IPS-15b (cell line): ENCODE measurements at regions not wholly inside any gene's neighbourhood (a gene's known extent, or its start where the extent isn't known, plus 50 kb on each side); places are given as distances from the start of the nearest gene placed in this dataset.
"Not testable (repeated sequence)": the region's sequence is repeated elsewhere in the genome, so short reads cannot be mapped to it uniquely, and the experiment has no call there.

Source experiments
- H3K27me3 ChIP-seq: one replicate; pipeline ENCODE4 v1.6.1; 2013; ENCODE audit warnings: low read length; ENCODE audit not compliant: control insufficient read depth, insufficient read depth
- H3K36me3 ChIP-seq: one replicate; pipeline ENCODE4 v1.6.1; 2013; ENCODE audit warnings: low read length; ENCODE audit not compliant: control insufficient read depth, insufficient read depth
- H3K4me1 ChIP-seq: one replicate; pipeline ENCODE4 v1.6.1; 2013; ENCODE audit warnings: mild to moderate bottlenecking, low read length; ENCODE audit not compliant: control insufficient read depth, insufficient read depth
- H3K4me3 ChIP-seq: one replicate; pipeline ENCODE4 v1.5.1; 2013; ENCODE audit warnings: low read depth, low read length
- H3K9ac ChIP-seq: one replicate; pipeline ENCODE4 v1.6.1; 2013; ENCODE audit warnings: low read depth, mild to moderate bottlenecking, low read length
- H3K9me3 ChIP-seq: one replicate; pipeline ENCODE4 v1.6.1; 2013; ENCODE audit warnings: mild to moderate bottlenecking, low read length; ENCODE audit not compliant: control insufficient read depth, insufficient read depth

GRCh38 chr6:159418997-159419396 is 249.8 kb downstream of the FNDC1 start:
- H3K4me1 ChIP-seq, result no peaks in the 10 kb centered on the region
- no peak overlapping the region for H3K4me3 ChIP-seq
- H3K36me3 ChIP-seq, result no peaks in the 10 kb centered on the region
- no peaks in the 10 kb centered on the region for H3K9me3 ChIP-seq
- no peak overlapping the region for H3K9ac ChIP-seq
- H3K27me3 ChIP-seq, result no peaks in the 10 kb centered on the region

DNA sequence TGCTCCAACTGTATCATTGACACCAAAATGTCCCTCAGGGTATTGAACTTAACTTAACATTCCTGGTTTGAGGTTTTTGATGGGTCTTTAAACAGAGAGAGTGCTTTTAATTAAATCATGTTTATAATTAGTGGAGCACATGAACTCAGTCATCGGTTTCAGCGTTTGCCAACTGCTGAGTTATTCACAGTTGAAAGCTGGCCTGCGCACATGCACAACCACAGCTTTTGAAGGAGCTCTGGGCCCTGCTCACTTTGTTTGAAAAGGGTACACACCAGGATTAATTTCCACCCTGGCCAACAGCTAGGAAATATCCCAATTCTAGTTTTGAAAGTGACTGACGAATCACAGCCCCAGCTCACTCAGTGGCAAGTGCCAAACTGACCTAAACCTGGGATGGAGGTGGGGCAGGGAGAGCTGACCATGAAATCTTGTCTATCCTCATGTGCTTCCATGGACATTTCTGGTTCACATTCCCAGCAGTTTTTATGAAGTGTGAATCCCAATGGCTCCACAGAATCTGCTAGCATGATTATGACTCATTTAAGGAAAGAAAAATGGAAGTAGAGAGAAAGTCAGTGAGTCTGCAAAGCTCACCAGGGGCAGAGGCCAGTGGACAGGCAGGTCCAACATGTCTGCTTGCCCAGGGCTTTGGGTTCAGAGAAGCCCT is 247.8 kb downstream of the FNDC1 start:
- H3K27me3 ChIP-seq, result no peaks in the 10 kb centered on the region
- no peaks in the 10 kb centered on the region for H3K4me1 ChIP-seq
- no peaks in the 10 kb centered on the region for H3K36me3 ChIP-seq
- no peak overlapping the region for H3K4me3 ChIP-seq
- no peak overlapping the region for H3K9ac ChIP-seq
- no peaks in the 10 kb centered on the region for H3K9me3 ChIP-seq

GRCh38 chr6:159415540-159415939 is 246.3 kb downstream of the FNDC1 start:
- no peaks in the 10 kb centered on the region for H3K27me3 ChIP-seq
- H3K36me3 ChIP-seq, result no peaks in the 10 kb centered on the region
- no peaks in the 10 kb centered on the region for H3K9me3 ChIP-seq
- H3K4me3 ChIP-seq, result no peak overlapping the region
- H3K9ac ChIP-seq, result no peak overlapping the region
- no peaks in the 10 kb centered on the region for H3K4me1 ChIP-seq

DNA sequence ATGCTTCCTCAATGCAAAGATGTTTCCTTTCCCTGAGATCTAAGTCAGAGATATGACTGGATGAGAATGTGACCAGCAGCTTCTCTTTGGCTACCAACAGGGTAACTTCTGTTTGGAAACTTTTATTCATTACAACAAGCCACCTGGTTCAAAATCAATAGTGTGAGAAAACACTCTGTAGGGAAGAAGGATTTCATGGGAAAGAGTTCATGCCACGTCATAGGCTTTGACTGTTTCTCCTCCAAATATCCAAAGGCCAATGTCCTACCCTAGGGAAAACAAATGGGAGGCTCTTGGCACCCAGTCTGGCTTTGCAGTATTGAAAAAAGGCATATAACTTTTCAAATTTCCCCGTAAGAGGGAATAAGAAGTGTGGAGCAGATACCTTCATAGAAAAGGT is 245.5 kb downstream of the FNDC1 start:
- Histone ChIP-seq H3K27me3 (no peaks in the 10 kb centered on the region), H3K9ac (no peak overlapping the region), H3K9me3 (no peaks in the 10 kb centered on the region), H3K4me1 (no peaks in the 10 kb centered on the region), H3K4me3 (no peak overlapping the region), H3K36me3 (no peaks in the 10 kb centered on the region)

DNA sequence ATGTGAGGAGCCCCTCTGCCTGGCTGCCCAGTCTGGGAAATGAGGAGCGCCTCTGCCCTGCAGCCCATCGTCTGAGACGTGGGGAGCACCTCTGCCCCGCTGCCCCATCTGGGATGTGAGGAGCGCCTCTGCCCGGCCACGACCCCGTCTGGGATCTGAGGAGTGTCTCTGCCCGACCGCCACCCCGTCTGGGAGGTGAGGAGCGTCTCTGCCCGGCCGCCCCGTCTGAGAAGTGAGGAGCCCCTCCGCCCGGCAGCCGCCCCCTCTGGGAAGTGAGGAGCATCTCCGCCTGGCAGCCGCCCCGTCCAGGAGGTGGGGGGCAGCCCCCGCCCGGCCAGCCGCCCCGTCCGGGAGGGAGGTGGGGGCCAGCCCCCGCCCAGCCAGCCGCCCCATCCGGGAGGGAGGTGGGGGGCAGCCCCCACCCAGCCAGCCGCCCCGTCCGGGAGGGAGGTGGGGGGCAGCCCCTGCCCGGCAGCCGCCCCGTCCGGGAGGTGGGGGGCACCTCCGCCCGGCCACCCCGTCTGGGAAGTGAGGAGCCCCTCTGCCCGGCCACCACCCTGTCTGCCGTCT is 238.1 kb downstream of the FNDC1 start:
- not testable (repeated sequence) for H3K4me3 ChIP-seq, H3K4me1 ChIP-seq, H3K9me3 ChIP-seq, H3K36me3 ChIP-seq, H3K27me3 ChIP-seq, H3K9ac ChIP-seq

- no peak overlapping the region for H3K4me3 ChIP-seq
- H3K27me3 ChIP-seq, result no peaks in the 10 kb centered on the region
- no peaks in the 10 kb centered on the region for H3K9me3 ChIP-seq
- H3K36me3 ChIP-seq, result no peaks in the 10 kb centered on the region
- no peak overlapping the region for H3K9ac ChIP-seq
- H3K4me1 ChIP-seq, result no peaks in the 10 kb centered on the region
Measured at GRCh38 chr6:159404296-159404695, 235.1 kb downstream of the FNDC1 start.

- no peak overlapping the region for H3K4me3 ChIP-seq
- H3K4me1 ChIP-seq, result no peaks in the 10 kb centered on the region
- H3K9ac ChIP-seq, result no peak overlapping the region
- no peaks in the 10 kb centered on the region for H3K36me3 ChIP-seq
- no peaks in the 10 kb centered on the region for H3K9me3 ChIP-seq
- no peaks in the 10 kb centered on the region for H3K27me3 ChIP-seq
Measured at GRCh38 chr6:159400826-159401225, 231.6 kb downstream of the FNDC1 start.

DNA sequence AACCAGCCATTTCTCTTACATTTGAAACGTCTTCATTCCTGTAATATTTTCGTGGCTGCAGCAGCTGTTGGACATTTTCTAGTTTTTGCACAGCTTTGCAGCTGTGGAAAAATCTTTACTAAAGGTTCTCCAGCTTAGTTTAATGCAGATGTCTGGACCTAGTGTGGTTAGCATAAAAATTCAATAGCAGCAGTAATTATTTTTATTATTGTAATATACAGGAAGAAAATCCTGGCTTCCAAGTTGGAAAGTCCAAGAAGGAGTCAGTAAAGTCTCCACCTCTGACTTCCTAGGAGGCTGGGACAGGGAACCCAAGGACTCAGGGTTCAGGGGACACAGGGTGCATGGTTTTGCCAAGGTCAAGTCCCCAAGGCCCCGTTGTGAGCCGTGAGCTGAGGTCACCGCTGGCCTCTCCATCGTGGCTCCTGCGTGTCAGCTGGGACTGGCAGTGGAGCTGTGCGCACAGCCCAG is 230.6 kb downstream of the FNDC1 start:
- no peaks in the 10 kb centered on the region for H3K36me3 ChIP-seq
- no peaks in the 10 kb centered on the region for H3K4me1 ChIP-seq
- no peaks in the 10 kb centered on the region for H3K9me3 ChIP-seq
- H3K9ac ChIP-seq, result no peak overlapping the region
- no peaks in the 10 kb centered on the region for H3K27me3 ChIP-seq
- H3K4me3 ChIP-seq, result no peak overlapping the region

GRCh38 chr6:159398633-159399032 is 229.4 kb downstream of the FNDC1 start:
- Histone ChIP-seq H3K27me3 (no peaks in the 10 kb centered on the region), H3K9me3 (no peaks in the 10 kb centered on the region), H3K36me3 (no peaks in the 10 kb centered on the region), H3K4me1 (no peaks in the 10 kb centered on the region), H3K9ac (no peak overlapping the region), H3K4me3 (no peak overlapping the region)

- H3K36me3 ChIP-seq, result no peaks in the 10 kb centered on the region
- H3K27me3 ChIP-seq, result no peaks in the 10 kb centered on the region
- H3K9ac ChIP-seq, result no peak overlapping the region
- H3K4me1 ChIP-seq, result no peaks in the 10 kb centered on the region
- no peak overlapping the region for H3K4me3 ChIP-seq
- H3K9me3 ChIP-seq, result no peaks in the 10 kb centered on the region
Measured at GRCh38 chr6:159397753-159398152, 228.6 kb downstream of the FNDC1 start.

GRCh38 chr6:159395609-159396008 is 226.4 kb downstream of the FNDC1 start:
- Histone ChIP-seq H3K27me3 (no peaks in the 10 kb centered on the region), H3K9ac (no peak overlapping the region), H3K4me3 (no peak overlapping the region), H3K9me3 (no peaks in the 10 kb centered on the region), H3K4me1 (no peaks in the 10 kb centered on the region), H3K36me3 (no peaks in the 10 kb centered on the region)

DNA sequence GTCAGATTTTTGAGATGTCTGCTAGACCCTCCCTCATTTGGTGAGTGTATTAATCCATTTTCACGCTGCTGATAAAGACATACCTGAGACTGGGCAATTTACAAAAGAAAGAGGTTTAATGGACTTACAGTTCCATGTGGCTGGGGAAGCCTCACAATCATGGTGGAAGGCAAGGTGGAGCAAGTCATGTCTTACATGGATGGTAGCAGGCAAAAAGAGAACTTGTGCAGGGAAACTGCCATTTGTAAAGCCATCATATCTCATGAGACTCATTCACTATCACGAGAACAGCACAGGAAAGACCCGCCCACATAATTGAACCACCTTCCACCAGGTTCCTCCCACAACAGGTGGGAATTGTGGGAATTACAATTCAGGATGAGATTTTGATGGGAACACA is 223.5 kb downstream of the FNDC1 start:
- not testable (repeated sequence) for H3K9me3 ChIP-seq, H3K9ac ChIP-seq, H3K27me3 ChIP-seq, H3K4me3 ChIP-seq, H3K4me1 ChIP-seq, H3K36me3 ChIP-seq
